ENCODE measurements at regions not wholly inside any gene's neighbourhood (a gene's known extent, or its start where the extent isn't known, plus 50 kb on each side); places are given as distances from the start of the nearest gene placed in this dataset.

GRCh38 chr18:61237529-61237928, 95.7 kb upstream of the CDH20 start:
- TF ChIP-seq CTCF (conservative IDR thresholded peaks at IDR 0.05; ENCODE audit: low read depth, low read length) (no peak), EZH2 (IDR thresholded peaks at IDR 0.05; ENCODE audit: borderline replicate concordance, low read depth, low read length, poor library complexity, severe bottlenecking) (no peak)

All from A673 (cell line).